ENCODE measurements at regions not wholly inside any gene's neighbourhood (a gene's known extent, or its start where the extent isn't known, plus 50 kb on each side); places are given as distances from the start of the nearest gene placed in this dataset.

DNA sequence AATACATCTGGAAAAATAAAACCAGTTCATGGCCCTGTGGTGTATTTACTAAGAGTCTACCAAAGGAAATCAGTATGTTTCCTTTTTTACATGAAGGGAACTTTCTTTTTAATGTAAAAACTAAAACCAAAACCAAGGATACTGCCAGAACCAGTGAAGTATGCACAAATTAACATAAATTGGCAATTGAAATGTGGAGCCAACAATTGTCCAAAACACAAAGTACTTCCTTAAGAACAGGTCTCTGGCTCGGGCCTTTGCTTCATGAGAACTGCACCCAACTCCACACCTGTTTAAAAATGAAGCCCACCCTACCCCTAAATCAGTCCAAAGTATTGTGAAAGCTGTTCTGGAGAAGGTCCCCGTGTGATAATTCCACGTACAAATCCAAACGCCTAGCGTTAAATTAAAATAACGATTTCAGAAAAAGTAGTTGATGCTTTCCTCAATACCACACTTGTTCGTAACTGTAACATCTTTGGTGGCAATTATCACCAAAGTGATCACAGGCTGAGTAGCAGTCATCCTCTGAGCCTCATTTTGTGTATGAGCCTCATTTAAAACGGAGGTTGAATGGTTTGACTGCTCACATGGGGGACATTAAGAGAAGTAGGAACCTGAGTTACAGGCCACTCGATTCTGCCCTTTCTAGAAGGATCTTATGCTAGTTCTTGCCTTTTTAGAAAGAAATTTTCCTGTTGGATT, 93.0 kb downstream of the GEMIN8 start:
- peaks cover 53% of the 10 kb centered on the region for H3K27me3 ChIP-seq (ENCODE audit: insufficient read depth, low read length)
- no peak overlapping the region for H3K4me3 ChIP-seq (ENCODE audit: low read depth, low read length)
- no peak overlapping the region for H3K27ac ChIP-seq (ENCODE audit: low read depth, low read length)
- H3K79me2 ChIP-seq (ENCODE audit: control insufficient read depth, insufficient read depth, low read length, unreplicated experiment): no peaks in the 10 kb centered on the region
- no peaks in the 10 kb centered on the region for H3K36me3 ChIP-seq (ENCODE audit: insufficient read depth, low read length)
- no peak overlapping the region for H2AFZ ChIP-seq (ENCODE audit: low read length, unreplicated experiment)
- H3K4me1 ChIP-seq (ENCODE audit: control insufficient read depth, insufficient read depth, low read length, unreplicated experiment): no peaks in the 10 kb centered on the region

GRCh38 chrX:13934731-13935130, 95.0 kb downstream of the GEMIN8 start:
- no peaks in the 10 kb centered on the region for H3K79me2 ChIP-seq (ENCODE audit: control insufficient read depth, insufficient read depth, low read length, unreplicated experiment)
- H2AFZ ChIP-seq (ENCODE audit: low read length, unreplicated experiment): no peak overlapping the region
- no peak overlapping the region for H3K27ac ChIP-seq (ENCODE audit: low read depth, low read length)
- no peaks in the 10 kb centered on the region for H3K36me3 ChIP-seq (ENCODE audit: insufficient read depth, low read length)
- H3K27me3 ChIP-seq (ENCODE audit: insufficient read depth, low read length): peaks cover 34% of the 10 kb centered on the region
- H3K4me1 ChIP-seq (ENCODE audit: control insufficient read depth, insufficient read depth, low read length, unreplicated experiment): no peaks in the 10 kb centered on the region
- no peak overlapping the region for H3K4me3 ChIP-seq (ENCODE audit: low read depth, low read length)

DNA sequence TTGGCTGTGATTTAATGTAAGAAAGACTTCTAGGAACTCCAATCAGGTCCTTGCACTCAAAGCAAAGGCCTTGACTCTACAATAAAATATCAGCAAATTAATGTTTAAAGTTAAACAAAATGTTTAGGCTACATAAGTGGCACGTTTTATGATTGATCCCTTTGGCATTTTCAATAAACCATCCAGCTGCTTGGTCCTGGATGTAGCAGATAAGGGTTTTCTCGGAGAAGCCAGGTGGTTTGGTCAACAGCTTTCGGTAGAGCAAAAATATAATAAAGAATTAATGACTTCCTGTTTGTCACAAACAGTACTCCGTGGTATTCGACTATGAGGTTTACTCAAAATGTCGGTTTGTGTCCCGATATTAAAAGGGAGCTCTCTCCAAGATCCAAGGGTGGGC, 95.8 kb downstream of the GEMIN8 start:
- no peaks in the 10 kb centered on the region for H3K79me2 ChIP-seq (ENCODE audit: control insufficient read depth, insufficient read depth, low read length, unreplicated experiment)
- no peak overlapping the region for H2AFZ ChIP-seq (ENCODE audit: low read length, unreplicated experiment)
- peaks cover 27% of the 10 kb centered on the region for H3K27me3 ChIP-seq (ENCODE audit: insufficient read depth, low read length)
- no peak overlapping the region for H3K27ac ChIP-seq (ENCODE audit: low read depth, low read length)
- no peaks in the 10 kb centered on the region for H3K36me3 ChIP-seq (ENCODE audit: insufficient read depth, low read length)
- H3K4me1 ChIP-seq (ENCODE audit: control insufficient read depth, insufficient read depth, low read length, unreplicated experiment): no peaks in the 10 kb centered on the region
- no peak overlapping the region for H3K4me3 ChIP-seq (ENCODE audit: low read depth, low read length)

GRCh38 chrX:13933352-13933751, 96.3 kb downstream of the GEMIN8 start:
- Histone ChIP-seq H3K4me3 (ENCODE audit: low read depth, low read length) (no peak overlapping the region), H3K4me1 (ENCODE audit: control insufficient read depth, insufficient read depth, low read length, unreplicated experiment) (no peaks in the 10 kb centered on the region), H2AFZ (ENCODE audit: low read length, unreplicated experiment) (no peak overlapping the region), H3K36me3 (ENCODE audit: insufficient read depth, low read length) (no peaks in the 10 kb centered on the region), H3K27me3 (ENCODE audit: insufficient read depth, low read length) (peaks cover 25% of the 10 kb centered on the region; the same call in 1 of the 2 replicates), H3K79me2 (ENCODE audit: control insufficient read depth, insufficient read depth, low read length, unreplicated experiment) (no peaks in the 10 kb centered on the region), H3K27ac (ENCODE audit: low read depth, low read length) (no peak overlapping the region)

DNA sequence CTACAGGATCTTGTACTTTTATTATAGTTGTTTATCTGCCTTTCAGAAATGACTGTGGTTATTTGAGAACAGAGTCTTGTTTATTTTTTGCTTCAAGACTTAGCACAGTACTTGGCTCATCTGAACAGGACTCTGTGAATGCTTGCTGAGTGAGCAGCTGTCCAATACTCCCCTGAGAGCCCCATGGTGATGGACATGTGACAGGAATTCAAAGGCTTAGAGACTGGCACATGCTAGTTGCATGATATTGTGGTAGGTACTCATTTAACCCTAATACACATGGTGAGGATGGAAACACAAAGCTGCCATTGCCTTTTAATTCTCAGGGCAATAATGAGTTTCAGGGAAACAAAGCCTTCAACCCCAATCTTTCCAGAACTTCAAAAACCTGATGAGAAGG, 97.3 kb downstream of the GEMIN8 start:
- no peaks in the 10 kb centered on the region for H3K36me3 ChIP-seq (ENCODE audit: insufficient read depth, low read length)
- no peaks in the 10 kb centered on the region for H3K4me1 ChIP-seq (ENCODE audit: control insufficient read depth, insufficient read depth, low read length, unreplicated experiment)
- no peak overlapping the region for H3K27ac ChIP-seq (ENCODE audit: low read depth, low read length)
- H3K79me2 ChIP-seq (ENCODE audit: control insufficient read depth, insufficient read depth, low read length, unreplicated experiment): no peaks in the 10 kb centered on the region
- H3K27me3 ChIP-seq (ENCODE audit: insufficient read depth, low read length): peaks cover 15% of the 10 kb centered on the region; the same call in 1 of the 2 replicates
- no peak overlapping the region for H2AFZ ChIP-seq (ENCODE audit: low read length, unreplicated experiment)
- H3K4me3 ChIP-seq (ENCODE audit: low read depth, low read length): no peak overlapping the region

- H3K27ac ChIP-seq (ENCODE audit: low read depth, low read length): no peak overlapping the region
- no peak overlapping the region for H2AFZ ChIP-seq (ENCODE audit: low read length, unreplicated experiment)
- H3K27me3 ChIP-seq (ENCODE audit: insufficient read depth, low read length): 0 out of 2 replicates have a peak, but pooled peaks cover 4% of the 10 kb centered on the region
- no peak overlapping the region for H3K4me3 ChIP-seq (ENCODE audit: low read depth, low read length)
- H3K4me1 ChIP-seq (ENCODE audit: control insufficient read depth, insufficient read depth, low read length, unreplicated experiment): no peaks in the 10 kb centered on the region
- no peaks in the 10 kb centered on the region for H3K79me2 ChIP-seq (ENCODE audit: control insufficient read depth, insufficient read depth, low read length, unreplicated experiment)
- H3K36me3 ChIP-seq (ENCODE audit: insufficient read depth, low read length): no peaks in the 10 kb centered on the region
These were observed 102.5 kb downstream of the GEMIN8 start for GRCh38 chrX:13927175-13927574.

GRCh38 chrX:13923845-13924244, 105.8 kb downstream of the GEMIN8 start:
- Histone ChIP-seq H2AFZ (ENCODE audit: low read length, unreplicated experiment) (no peak overlapping the region), H3K36me3 (ENCODE audit: insufficient read depth, low read length) (no peaks in the 10 kb centered on the region), H3K27me3 (ENCODE audit: insufficient read depth, low read length) (0 out of 2 replicates have a peak, but pooled peaks cover 3% of the 10 kb centered on the region), H3K27ac (ENCODE audit: low read depth, low read length) (no peak overlapping the region), H3K79me2 (ENCODE audit: control insufficient read depth, insufficient read depth, low read length, unreplicated experiment) (no peaks in the 10 kb centered on the region), H3K4me1 (ENCODE audit: control insufficient read depth, insufficient read depth, low read length, unreplicated experiment) (no peaks in the 10 kb centered on the region), H3K4me3 (ENCODE audit: low read depth, low read length) (no peak overlapping the region)

DNA sequence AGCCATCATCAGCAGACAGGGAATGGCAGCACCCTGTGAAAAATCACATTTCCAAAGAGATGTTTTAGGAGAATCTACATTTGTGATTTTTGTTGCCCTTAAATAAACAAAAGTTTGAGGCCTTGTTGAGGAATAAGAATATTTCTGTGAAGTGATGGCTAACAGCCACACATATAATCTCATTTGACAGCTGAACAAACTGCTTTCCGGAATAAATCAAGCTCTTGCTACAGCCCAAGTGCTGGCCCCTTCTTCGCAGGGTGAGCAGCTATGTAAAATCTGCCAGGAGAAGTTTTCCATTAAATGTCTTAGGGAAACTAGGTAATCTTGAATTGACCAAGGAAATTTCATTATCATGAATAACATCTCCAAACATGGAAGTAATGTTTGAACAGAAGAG, 106.4 kb upstream of the GPM6B start:
- no peaks in the 10 kb centered on the region for H3K27me3 ChIP-seq (ENCODE audit: insufficient read depth, low read length)
- no peak overlapping the region for H2AFZ ChIP-seq (ENCODE audit: low read length, unreplicated experiment)
- H3K27ac ChIP-seq (ENCODE audit: low read depth, low read length): no peak overlapping the region
- no peaks in the 10 kb centered on the region for H3K4me1 ChIP-seq (ENCODE audit: control insufficient read depth, insufficient read depth, low read length, unreplicated experiment)
- no peak overlapping the region for H3K4me3 ChIP-seq (ENCODE audit: low read depth, low read length)
- H3K79me2 ChIP-seq (ENCODE audit: control insufficient read depth, insufficient read depth, low read length, unreplicated experiment): no peaks in the 10 kb centered on the region
- no peaks in the 10 kb centered on the region for H3K36me3 ChIP-seq (ENCODE audit: insufficient read depth, low read length)

DNA sequence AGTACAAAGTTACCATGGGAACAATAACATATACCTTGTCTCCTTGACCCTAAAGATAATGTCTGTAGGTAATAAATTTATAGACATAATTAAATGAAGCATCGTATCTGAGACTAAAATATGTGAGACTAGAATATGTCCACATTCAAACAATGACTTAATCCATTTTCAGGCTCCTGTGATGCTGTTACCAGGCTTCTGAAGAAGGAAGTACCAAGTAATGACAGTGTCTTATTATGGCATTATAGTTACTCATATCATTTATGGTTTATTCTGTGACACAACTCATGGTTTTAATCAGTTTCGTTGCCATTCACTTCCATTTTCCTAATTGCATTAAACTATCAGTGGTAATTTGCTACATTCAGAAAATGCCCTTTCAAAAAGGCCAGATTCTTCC, 100.6 kb upstream of the GPM6B start:
- Histone ChIP-seq H3K79me2 (ENCODE audit: control insufficient read depth, insufficient read depth, low read length, unreplicated experiment) (no peaks in the 10 kb centered on the region), H3K4me3 (ENCODE audit: low read depth, low read length) (no peak overlapping the region), H2AFZ (ENCODE audit: low read length, unreplicated experiment) (no peak overlapping the region), H3K27ac (ENCODE audit: low read depth, low read length) (no peak overlapping the region), H3K27me3 (ENCODE audit: insufficient read depth, low read length) (no peaks in the 10 kb centered on the region), H3K36me3 (ENCODE audit: insufficient read depth, low read length) (no peaks in the 10 kb centered on the region), H3K4me1 (ENCODE audit: control insufficient read depth, insufficient read depth, low read length, unreplicated experiment) (no peaks in the 10 kb centered on the region)

DNA sequence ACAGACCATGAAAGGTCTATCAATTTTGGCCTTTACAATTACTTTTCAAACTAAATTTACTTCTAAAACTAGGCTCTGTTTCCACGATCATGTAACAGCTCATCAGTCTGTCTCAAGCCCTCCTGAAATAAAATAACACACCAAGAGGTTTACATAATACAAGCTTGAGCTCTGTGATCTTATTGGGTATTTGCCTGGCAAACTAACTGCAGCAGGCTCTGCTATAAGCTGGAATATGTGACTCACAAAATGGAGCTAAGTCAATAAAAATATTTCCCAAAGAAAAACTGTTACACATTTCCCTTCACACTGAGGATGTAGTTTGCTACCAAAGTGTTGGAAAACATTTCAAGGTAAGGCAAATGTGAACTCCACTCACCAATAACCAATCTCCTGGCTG, 94.7 kb upstream of the GPM6B start:
- H2AFZ ChIP-seq (ENCODE audit: low read length, unreplicated experiment): no peak overlapping the region
- no peaks in the 10 kb centered on the region for H3K36me3 ChIP-seq (ENCODE audit: insufficient read depth, low read length)
- H3K4me3 ChIP-seq (ENCODE audit: low read depth, low read length): no peak overlapping the region
- H3K79me2 ChIP-seq (ENCODE audit: control insufficient read depth, insufficient read depth, low read length, unreplicated experiment): no peaks in the 10 kb centered on the region
- H3K27ac ChIP-seq (ENCODE audit: low read depth, low read length): no peak overlapping the region
- H3K4me1 ChIP-seq (ENCODE audit: control insufficient read depth, insufficient read depth, low read length, unreplicated experiment): no peaks in the 10 kb centered on the region
- no peaks in the 10 kb centered on the region for H3K27me3 ChIP-seq (ENCODE audit: insufficient read depth, low read length)

- Histone ChIP-seq H3K27ac (ENCODE audit: low read depth, low read length) (no peak overlapping the region), H3K79me2 (ENCODE audit: control insufficient read depth, insufficient read depth, low read length, unreplicated experiment) (no peaks in the 10 kb centered on the region)
These were observed 89.2 kb upstream of the GPM6B start for GRCh38 chrX:13906093-13906492.

More at GRCh38 chrX:13906093-13906492, 89.2 kb upstream of the GPM6B start:
- H3K4me3 ChIP-seq (ENCODE audit: low read depth, low read length): no peak overlapping the region
- H2AFZ ChIP-seq (ENCODE audit: low read length, unreplicated experiment): no peak overlapping the region
- H3K4me1 ChIP-seq (ENCODE audit: control insufficient read depth, insufficient read depth, low read length, unreplicated experiment): no peaks in the 10 kb centered on the region
- no peaks in the 10 kb centered on the region for H3K27me3 ChIP-seq (ENCODE audit: insufficient read depth, low read length)
- H3K36me3 ChIP-seq (ENCODE audit: insufficient read depth, low read length): no peaks in the 10 kb centered on the region

Measured in ACC112 (cell line).